Fibroblast of mammary gland (primary cell): ENCODE measurements at regions not wholly inside any gene's neighbourhood (a gene's known extent, or its start where the extent isn't known, plus 50 kb on each side); places are given as distances from the start of the nearest gene placed in this dataset.

Source experiments
- DNase-seq: peaks from one replicate; pipeline ENCODE4 v3.0.0-alpha.2; 2010; ENCODE audit warnings: low read depth
- H3K4me3 ChIP-seq: 2 replicates; pipeline ENCODE4 v1.5.1; 2011; ENCODE audit warnings: low read depth, mild to moderate bottlenecking, low read length, moderate library complexity; ENCODE audit not compliant: control insufficient read depth
- TF ChIP-seq, protein P1 (sequence below): conservative IDR thresholded peaks from 2 replicates; pipeline ENCODE4 v1.5.1; 2011; ENCODE audit warnings: low read depth, low read length, inconsistent platforms; ENCODE audit not compliant: control insufficient read depth, insufficient read depth

DNA sequence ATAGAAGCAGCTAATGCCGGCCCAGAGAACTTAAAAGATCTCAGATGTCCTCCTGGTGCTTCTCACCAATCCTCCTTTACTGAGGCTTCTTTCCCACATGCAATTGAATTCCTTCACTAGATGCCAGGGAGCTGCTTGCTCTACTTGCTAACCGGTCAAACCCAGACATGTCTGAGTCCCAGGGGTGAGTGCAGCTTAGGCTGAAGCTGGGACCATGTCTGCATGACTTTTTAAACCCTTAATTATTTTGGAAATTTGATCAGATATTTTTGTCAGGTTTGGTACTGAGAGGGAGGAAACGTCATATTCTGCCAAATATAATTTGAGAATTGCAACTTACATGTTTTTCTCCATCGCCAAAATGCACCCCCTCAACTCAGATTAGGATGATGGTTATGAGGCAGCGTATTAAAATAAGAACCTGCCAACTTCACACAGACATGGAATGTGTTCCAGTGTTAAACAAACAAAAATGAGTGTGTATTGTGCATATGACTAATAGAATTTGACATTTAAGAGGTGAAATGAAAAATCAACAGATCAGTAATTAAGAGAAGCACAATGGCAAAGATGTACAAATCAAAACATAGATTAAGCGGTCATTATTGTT, 529.5 kb downstream of the ETS1 start:
- no peak overlapping the region for H3K4me3 ChIP-seq
- TF ChIP-seq, protein P1, sequence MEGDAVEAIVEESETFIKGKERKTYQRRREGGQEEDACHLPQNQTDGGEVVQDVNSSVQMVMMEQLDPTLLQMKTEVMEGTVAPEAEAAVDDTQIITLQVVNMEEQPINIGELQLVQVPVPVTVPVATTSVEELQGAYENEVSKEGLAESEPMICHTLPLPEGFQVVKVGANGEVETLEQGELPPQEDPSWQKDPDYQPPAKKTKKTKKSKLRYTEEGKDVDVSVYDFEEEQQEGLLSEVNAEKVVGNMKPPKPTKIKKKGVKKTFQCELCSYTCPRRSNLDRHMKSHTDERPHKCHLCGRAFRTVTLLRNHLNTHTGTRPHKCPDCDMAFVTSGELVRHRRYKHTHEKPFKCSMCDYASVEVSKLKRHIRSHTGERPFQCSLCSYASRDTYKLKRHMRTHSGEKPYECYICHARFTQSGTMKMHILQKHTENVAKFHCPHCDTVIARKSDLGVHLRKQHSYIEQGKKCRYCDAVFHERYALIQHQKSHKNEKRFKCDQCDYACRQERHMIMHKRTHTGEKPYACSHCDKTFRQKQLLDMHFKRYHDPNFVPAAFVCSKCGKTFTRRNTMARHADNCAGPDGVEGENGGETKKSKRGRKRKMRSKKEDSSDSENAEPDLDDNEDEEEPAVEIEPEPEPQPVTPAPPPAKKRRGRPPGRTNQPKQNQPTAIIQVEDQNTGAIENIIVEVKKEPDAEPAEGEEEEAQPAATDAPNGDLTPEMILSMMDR: no peak
- DNase-seq: no peak

- no peak for DNase-seq
- TF ChIP-seq, protein P1: no peak
- no peak overlapping the region for H3K4me3 ChIP-seq
These were observed 531.7 kb downstream of the ETS1 start for GRCh38 chr11:128055576-128056217.

DNA sequence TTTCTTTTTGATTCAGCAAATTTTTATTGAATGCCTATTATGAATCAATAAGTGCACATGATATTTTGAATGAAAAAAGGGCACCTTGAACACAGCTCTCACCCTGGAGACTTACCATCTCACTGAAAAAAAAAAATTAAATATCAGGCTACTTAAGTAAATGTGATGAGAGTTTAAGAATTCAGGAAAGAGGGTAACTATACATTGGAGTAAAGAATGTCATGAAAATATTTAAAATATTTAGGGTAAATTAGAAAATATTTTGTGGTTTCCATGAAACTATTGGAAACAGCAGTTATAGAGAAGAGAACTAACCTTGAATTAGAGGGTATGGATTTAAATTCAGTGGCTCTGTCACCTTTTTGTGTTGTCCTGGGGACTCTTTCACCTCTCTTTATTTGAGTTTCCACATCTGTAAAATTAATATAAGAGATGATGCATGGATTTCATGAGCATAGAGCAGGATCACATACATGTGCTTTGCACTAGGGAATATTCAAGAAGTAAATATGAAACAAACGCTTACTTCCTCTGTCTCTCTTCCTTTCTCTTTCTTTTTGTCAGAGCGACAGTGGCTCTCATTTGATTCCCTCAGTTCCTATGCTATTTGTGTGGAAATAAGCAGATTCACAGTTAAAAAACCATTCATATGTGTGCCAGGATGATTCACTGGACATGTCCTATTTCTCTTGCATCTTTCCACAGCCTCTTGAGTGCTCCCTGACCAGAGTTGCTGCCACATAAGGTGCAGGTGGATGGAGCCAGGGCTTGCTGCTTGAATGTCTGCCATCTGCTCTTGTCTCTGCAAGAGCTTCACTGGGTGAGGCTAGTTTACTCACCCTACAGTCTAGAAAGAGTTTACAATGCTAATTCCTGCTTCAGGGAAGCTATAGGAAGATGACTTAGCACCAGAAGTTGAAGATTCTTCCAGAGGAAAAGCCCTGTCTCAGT, 533.1 kb downstream of the ETS1 start:
- TF ChIP-seq, protein P1: no peak
- no peak overlapping the region for H3K4me3 ChIP-seq
- peak; percentile 68 for DNase-seq

DNA sequence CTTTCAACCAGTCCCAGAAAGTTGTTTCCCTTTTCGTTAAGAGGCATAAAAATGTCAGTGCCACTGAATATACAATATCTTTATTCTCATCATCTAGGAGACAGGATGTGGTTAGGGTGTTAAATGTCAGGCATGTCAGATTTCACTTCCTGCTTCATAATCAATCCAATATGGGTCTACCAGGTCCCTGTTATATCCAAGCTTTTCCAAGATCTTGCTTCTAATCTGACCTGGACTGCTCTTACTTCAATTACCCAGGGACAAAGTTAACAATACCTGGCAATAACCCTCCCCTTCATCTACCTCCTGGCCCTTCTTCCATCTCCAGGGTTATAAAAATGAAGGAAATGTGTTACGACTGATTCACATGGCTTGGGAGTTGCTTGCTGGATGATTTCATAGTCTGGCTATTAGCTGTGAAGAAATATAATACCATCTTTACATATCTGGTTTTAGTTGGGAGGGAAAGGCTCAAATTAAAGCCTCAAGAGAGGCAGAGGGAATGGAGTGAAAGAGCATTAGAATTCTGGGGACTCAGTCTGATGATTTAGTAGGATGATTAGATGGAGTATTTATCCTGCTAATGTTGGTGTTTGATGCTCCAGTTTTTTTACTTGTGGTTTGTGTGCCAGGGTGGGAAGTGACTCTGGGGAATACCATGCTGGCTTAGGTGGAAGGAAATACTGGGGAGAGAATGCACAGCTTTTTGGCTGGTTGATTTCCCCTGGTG, 534.3 kb downstream of the ETS1 start:
- DNase-seq: peak; percentile 76
- no peak overlapping the region for H3K4me3 ChIP-seq
- TF ChIP-seq, protein P1: no peak

GRCh38 chr11:128048121-128048520, 539.2 kb downstream of the ETS1 start:
- no peak overlapping the region for H3K4me3 ChIP-seq
- no peak for DNase-seq
- TF ChIP-seq, protein P1: no peak

GRCh38 chr11:128047026-128047425, 540.3 kb downstream of the ETS1 start:
- TF ChIP-seq, protein P1: no peak

More at GRCh38 chr11:128047026-128047425, 540.3 kb downstream of the ETS1 start:
- no peak for DNase-seq
- no peak overlapping the region for H3K4me3 ChIP-seq
